Parathyroid adenoma (tissue), 2 donors: ENCODE measurements at regions not wholly inside any gene's neighbourhood (a gene's known extent, or its start where the extent isn't known, plus 50 kb on each side); places are given as distances from the start of the nearest gene placed in this dataset.

ENCODE experiments used
- H2AFZ ChIP-seq: fragments of 300-600 bp; sonication (generic); one replicate; pipeline ENCODE4 v1.7.0; 2017; ENCODE audit warnings: antibody characterized with exemption, mild to moderate bottlenecking
- H3K27ac ChIP-seq: fragments of 300-600 bp; sonication (generic); one replicate; pipeline ENCODE4 v1.7.0; 2017
- H3K27me3 ChIP-seq: fragments of 300-600 bp; sonication (generic); one replicate; pipeline ENCODE4 v1.7.0; 2017; ENCODE audit warnings: low read length; ENCODE audit not compliant: control insufficient read depth, insufficient read depth
- H3K36me3 ChIP-seq: fragments of 300-600 bp; sonication (generic); one replicate; pipeline ENCODE4 v1.7.0; 2017; ENCODE audit warnings: low read length; ENCODE audit not compliant: control insufficient read depth, insufficient read depth
- H3K4me1 ChIP-seq: fragments of 300-600 bp; sonication (generic); one replicate; pipeline ENCODE4 v1.7.0; 2017; ENCODE audit warnings: control low read depth
- H3K4me2 ChIP-seq: fragments of 300-600 bp; sonication (generic); one replicate; pipeline ENCODE4 v1.7.0; 2017; ENCODE audit warnings: low read length
- H3K4me3 ChIP-seq: fragments of 300-600 bp; sonication (generic); one replicate; pipeline ENCODE4 v1.7.0; 2017; ENCODE audit warnings: low read depth, low read length
- H3K79me2 ChIP-seq: fragments of 300-600 bp; sonication (generic); one replicate; pipeline ENCODE4 v1.7.0; 2017; ENCODE audit warnings: control low read depth
- H3K9ac ChIP-seq: fragments of 300-600 bp; sonication (generic); one replicate; pipeline ENCODE4 v1.7.0; 2017; ENCODE audit warnings: mild to moderate bottlenecking
- H3K9me3 ChIP-seq: fragments of 300-600 bp; sonication (generic); one replicate; pipeline ENCODE4 v1.7.0; 2017; ENCODE audit warnings: low read length; ENCODE audit not compliant: control insufficient read depth
- CTCF ChIP-seq: fragments of 300-600 bp; sonication (generic); IDR thresholded peaks from one replicate; pipeline ENCODE4 v1.7.0; 2017; ENCODE audit warnings: antibody characterized with exemption, mild to moderate bottlenecking
- donor health status: primary hyperparathyroidism.

- Histone ChIP-seq H3K79me2 (no peaks in the 10 kb centered on the region), H3K36me3 (no peaks in the 10 kb centered on the region), H3K27me3 (no peaks in the 10 kb centered on the region), H2AFZ (no peak overlapping the region), H3K4me2 (no peak overlapping the region), H3K27ac (no peak overlapping the region), H3K4me3 (no peak overlapping the region), H3K9me3 (no peaks in the 10 kb centered on the region), H3K9ac (no peak overlapping the region), H3K4me1 (no peaks in the 10 kb centered on the region)
- TF ChIP-seq CTCF, result no peak
Observed at GRCh38 chr22:48473202-48473601, 1354.5 kb downstream of the BRD1 start.

GRCh38 chr22:48464246-48464645 is 1363.4 kb downstream of the BRD1 start:
- H3K27me3 ChIP-seq, result no peaks in the 10 kb centered on the region
- TF ChIP-seq CTCF, result no peak
- no peak overlapping the region for H3K4me2 ChIP-seq
- H3K36me3 ChIP-seq, result no peaks in the 10 kb centered on the region
- H3K9ac ChIP-seq, result no peak overlapping the region
- no peaks in the 10 kb centered on the region for H3K4me1 ChIP-seq
- no peak overlapping the region for H2AFZ ChIP-seq
- H3K4me3 ChIP-seq, result no peak overlapping the region
- H3K27ac ChIP-seq, result no peak overlapping the region
- no peaks in the 10 kb centered on the region for H3K9me3 ChIP-seq
- no peaks in the 10 kb centered on the region for H3K79me2 ChIP-seq

- Histone ChIP-seq H3K9me3 (no peaks in the 10 kb centered on the region), H3K79me2 (no peaks in the 10 kb centered on the region), H3K9ac (no peak overlapping the region), H3K27me3 (no peaks in the 10 kb centered on the region), H3K4me2 (no peak overlapping the region), H3K36me3 (no peaks in the 10 kb centered on the region), H2AFZ (no peak overlapping the region), H3K4me3 (no peak overlapping the region), H3K4me1 (no peaks in the 10 kb centered on the region), H3K27ac (no peak overlapping the region)
- no peak for TF ChIP-seq CTCF
Observed at GRCh38 chr22:48459859-48460823, 1367.5 kb downstream of the BRD1 start.

- Histone ChIP-seq H3K9me3 (no peaks in the 10 kb centered on the region), H3K4me1 (no peaks in the 10 kb centered on the region), H3K36me3 (no peaks in the 10 kb centered on the region), H3K4me3 (no peak overlapping the region), H3K27ac (no peak overlapping the region), H3K4me2 (no peak overlapping the region), H3K79me2 (no peaks in the 10 kb centered on the region), H2AFZ (no peak overlapping the region), H3K9ac (no peak overlapping the region), H3K27me3 (no peaks in the 10 kb centered on the region)
- no peak for TF ChIP-seq CTCF
Observed at GRCh38 chr22:48459259-48459658, 1368.4 kb downstream of the BRD1 start.

GRCh38 chr22:48456449-48456848 is 1371.2 kb downstream of the BRD1 start:
- H3K36me3 ChIP-seq, result no peaks in the 10 kb centered on the region
- no peak overlapping the region for H2AFZ ChIP-seq
- H3K27ac ChIP-seq, result no peak overlapping the region
- H3K4me1 ChIP-seq, result no peaks in the 10 kb centered on the region
- H3K79me2 ChIP-seq, result no peaks in the 10 kb centered on the region
- no peak overlapping the region for H3K9ac ChIP-seq
- no peaks in the 10 kb centered on the region for H3K9me3 ChIP-seq
- no peak overlapping the region for H3K4me2 ChIP-seq
- no peak for TF ChIP-seq CTCF
- no peak overlapping the region for H3K4me3 ChIP-seq
- no peaks in the 10 kb centered on the region for H3K27me3 ChIP-seq
